A673 (cell line): ENCODE measurements at regions not wholly inside any gene's neighbourhood (a gene's known extent, or its start where the extent isn't known, plus 50 kb on each side); places are given as distances from the start of the nearest gene placed in this dataset.
A peak's percentile ranks its signal among the peaks of the same experiment; 100 is the strongest.

Source experiments
- BruUV-seq: library from RNA; stranded (reverse); fragments of 400-500 nt; replicated peaks from 2 replicates; lab custom pipeline; 2021; lab: Mats Ljungman, UMichigan
- CTCF ChIA-PET: fragments of 300-600 bp; sonication (Branson Sonifier 250); formaldehyde crosslinking; loops from one replicate; lab custom pipeline; 2022; ENCODE audit warnings: antibody characterized with exemption; lab: Charles Lee
- POLR2A ChIA-PET: fragments of 300-600 bp; sonication (Branson Sonifier 250); formaldehyde crosslinking; loops from one replicate; lab custom pipeline; 2022; ENCODE audit warnings: antibody characterized with exemption; ENCODE audit not compliant: low non-redundant PET; lab: Charles Lee
- DNase-seq: peaks from one replicate; pipeline ENCODE4 v3.0.0-alpha.2; 2015; ENCODE audit warnings: low spot score
- H3K27ac ChIP-seq: fragments of 200-600 bp; sonication (generic); 2 replicates; pipeline ENCODE4 v1.5.1; 2016; ENCODE audit warnings: mixed run types, low read depth, mild to moderate bottlenecking, mixed read lengths, antibody characterized with exemption, low read length; ENCODE audit not compliant: poor library complexity, severe bottlenecking
- H3K27me3 ChIP-seq: fragments of 200-600 bp; sonication (generic); replicated peaks from 2 replicates; pipeline ENCODE4 v1.6.1; 2017; ENCODE audit warnings: mixed run types, low read depth, mild to moderate bottlenecking, mixed read lengths, antibody characterized with exemption, low read length; ENCODE audit not compliant: insufficient read depth, poor library complexity
- H3K36me3 ChIP-seq: fragments of 200-600 bp; sonication (generic); 2 replicates; pipeline ENCODE4 v1.6.1; 2016; ENCODE audit warnings: mixed run types, mild to moderate bottlenecking, mixed read lengths, antibody characterized with exemption, low read length; ENCODE audit not compliant: insufficient read depth, poor library complexity, severe bottlenecking
- H3K4me1 ChIP-seq: fragments of 200-600 bp; sonication (generic); 2 replicates; pipeline ENCODE4 v1.6.1; 2017; ENCODE audit warnings: mixed run types, mild to moderate bottlenecking, mixed read lengths, antibody characterized with exemption, low read length; ENCODE audit not compliant: insufficient read depth, poor library complexity, severe bottlenecking
- H3K4me3 ChIP-seq: fragments of 200-600 bp; sonication (generic); 2 replicates; pipeline ENCODE4 v1.5.1; 2016; ENCODE audit warnings: low read depth, mixed run types, mild to moderate bottlenecking, mixed read lengths, low read length; ENCODE audit not compliant: poor library complexity, severe bottlenecking
- H3K9me3 ChIP-seq: fragments of 200-600 bp; sonication (generic); 2 replicates; pipeline ENCODE4 v1.6.1; 2016; ENCODE audit warnings: mixed run types, low read depth, mild to moderate bottlenecking, mixed read lengths, antibody characterized with exemption, low read length; ENCODE audit not compliant: poor library complexity, severe bottlenecking
- EZH2 ChIP-seq: fragments of 200-600 bp; sonication (generic); IDR thresholded peaks from 2 replicates; pipeline ENCODE4 v1.6.1; 2017; ENCODE audit warnings: borderline replicate concordance, low read depth, mild to moderate bottlenecking, mixed read lengths, antibody characterized with exemption, low read length; ENCODE audit not compliant: poor library complexity, severe bottlenecking
- intact Hi-C: fragments of 100-400 bp; cut with micrococcal nuclease; formaldehyde crosslinking; loops from one replicate; pipeline ENCODE4 v1.10.0; 2022; ENCODE audit not compliant: unreplicated experiment
- TF ChIP-seq, protein P1 (sequence below): fragments of 300-800, 200-600 bp; sonication (generic); conservative IDR thresholded peaks from 2 replicates; pipeline ENCODE4 v1.5.1; 2017; ENCODE audit warnings: low read depth, mild to moderate bottlenecking, antibody characterized with exemption, low read length, moderate library complexity, mixed read lengths

DNA sequence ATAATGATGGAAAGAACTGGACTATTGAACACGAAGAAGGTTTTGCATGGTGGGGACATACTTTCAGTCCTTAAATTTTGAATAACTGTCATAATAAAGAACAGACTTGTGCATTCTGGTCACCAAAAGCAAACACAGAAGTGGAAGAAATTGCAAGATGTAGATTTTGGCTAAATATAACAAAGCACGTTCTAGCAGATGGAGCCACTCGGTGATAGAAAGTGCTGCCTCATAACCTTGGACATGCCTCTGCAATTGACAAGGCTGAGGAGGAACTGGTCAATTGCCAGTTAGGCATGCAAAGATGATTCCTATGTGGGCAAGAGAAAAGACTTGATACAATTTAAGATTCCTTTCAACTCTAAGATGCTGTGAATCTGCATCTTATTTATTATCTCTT lies 244.1 kb upstream of the ZC3H12C start:
- POLR2A ChIA-PET: no interaction called here

DNA sequence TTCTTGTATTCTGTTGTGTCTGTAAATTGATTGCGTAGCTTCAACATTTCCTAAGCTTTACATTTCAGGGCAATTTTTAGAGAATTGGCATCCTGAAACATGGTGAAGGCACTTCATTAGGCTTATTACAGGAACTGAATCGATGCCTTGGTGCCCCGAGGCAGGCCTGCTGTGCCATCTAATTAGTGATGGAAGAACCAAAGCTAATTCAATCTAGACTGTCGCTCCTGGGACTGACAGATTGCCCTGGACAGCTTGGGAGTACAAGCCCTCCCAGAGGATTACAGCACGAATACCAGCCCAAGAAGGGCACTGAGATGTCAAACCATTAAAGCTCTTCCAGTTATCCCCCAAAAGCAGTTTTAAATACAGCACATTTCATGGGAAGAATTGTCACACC lies 243.2 kb upstream of the ZC3H12C start:
- peak; percentile 19 for DNase-seq
- Histone ChIP-seq H3K4me1 (peaks cover 64% of the 10 kb centered on the region), H3K27me3 (no peaks in the 10 kb centered on the region), H3K9me3 (no peaks in the 10 kb centered on the region), H3K4me3 (no peak overlapping the region), H3K36me3 (no peaks in the 10 kb centered on the region), H3K27ac (no peak overlapping the region)
- intact Hi-C loops: loop anchor here (5.0 to 10.0 kb wide), 4 partner anchors 325 to 965 kb away; no protein-coding TSS in a partner anchor
- TF ChIP-seq, protein P1, sequence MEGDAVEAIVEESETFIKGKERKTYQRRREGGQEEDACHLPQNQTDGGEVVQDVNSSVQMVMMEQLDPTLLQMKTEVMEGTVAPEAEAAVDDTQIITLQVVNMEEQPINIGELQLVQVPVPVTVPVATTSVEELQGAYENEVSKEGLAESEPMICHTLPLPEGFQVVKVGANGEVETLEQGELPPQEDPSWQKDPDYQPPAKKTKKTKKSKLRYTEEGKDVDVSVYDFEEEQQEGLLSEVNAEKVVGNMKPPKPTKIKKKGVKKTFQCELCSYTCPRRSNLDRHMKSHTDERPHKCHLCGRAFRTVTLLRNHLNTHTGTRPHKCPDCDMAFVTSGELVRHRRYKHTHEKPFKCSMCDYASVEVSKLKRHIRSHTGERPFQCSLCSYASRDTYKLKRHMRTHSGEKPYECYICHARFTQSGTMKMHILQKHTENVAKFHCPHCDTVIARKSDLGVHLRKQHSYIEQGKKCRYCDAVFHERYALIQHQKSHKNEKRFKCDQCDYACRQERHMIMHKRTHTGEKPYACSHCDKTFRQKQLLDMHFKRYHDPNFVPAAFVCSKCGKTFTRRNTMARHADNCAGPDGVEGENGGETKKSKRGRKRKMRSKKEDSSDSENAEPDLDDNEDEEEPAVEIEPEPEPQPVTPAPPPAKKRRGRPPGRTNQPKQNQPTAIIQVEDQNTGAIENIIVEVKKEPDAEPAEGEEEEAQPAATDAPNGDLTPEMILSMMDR: no peak
- TF ChIP-seq EZH2: no peak
- CTCF ChIA-PET: interaction anchor here (0.9 kb wide), 1 partner anchor 89 kb away, joined by 3 read pairs; no protein-coding TSS in a partner anchor
- BruUV-seq: no TSS peak
- POLR2A ChIA-PET: no interaction called here

More for the DNA sequence above, 244.1 kb upstream of the ZC3H12C start:
- intact Hi-C loops: loop anchor here (5.0 to 10.0 kb wide), 2 partner anchors 583 to 964 kb away; no protein-coding TSS in a partner anchor
- BruUV-seq: no TSS peak
- Histone ChIP-seq H3K4me3 (no peak overlapping the region), H3K27ac (no peak overlapping the region), H3K27me3 (no peaks in the 10 kb centered on the region), H3K9me3 (no peaks in the 10 kb centered on the region), H3K36me3 (no peaks in the 10 kb centered on the region), H3K4me1 (peaks cover 69% of the 10 kb centered on the region)
- CTCF ChIA-PET: no interaction called here
- DNase-seq: no peak
- no peak for TF ChIP-seq EZH2
- TF ChIP-seq, protein P1: no peak

DNA sequence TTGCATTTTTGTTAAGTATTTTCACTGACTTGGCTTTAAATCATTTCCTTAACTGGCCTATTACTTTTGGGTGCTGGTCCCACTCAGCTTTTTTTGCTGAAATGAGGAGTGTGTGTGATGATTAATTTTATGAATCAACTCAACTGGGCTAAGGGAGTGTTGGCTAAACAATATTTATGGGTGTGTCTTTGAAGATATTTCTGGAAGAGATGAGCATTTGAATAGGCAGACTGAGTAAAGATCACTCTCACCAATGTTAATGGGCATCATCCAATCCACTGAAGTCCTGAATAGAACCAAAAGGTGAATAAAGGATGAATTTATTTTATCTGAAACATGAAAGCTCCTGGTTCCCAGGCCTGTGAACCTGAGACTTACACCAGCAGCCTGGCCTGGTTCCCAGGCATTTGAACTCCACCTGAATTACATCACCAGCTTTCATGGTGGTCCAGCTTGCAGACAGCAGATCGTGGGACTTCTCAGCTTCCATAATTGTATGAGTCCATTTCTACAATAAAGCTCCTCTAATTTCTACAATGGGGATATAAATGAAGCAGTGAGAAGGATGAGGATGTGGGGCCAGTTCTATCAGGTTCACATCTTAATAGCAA lies 241.3 kb upstream of the ZC3H12C start:
- TF ChIP-seq EZH2: no peak
- TF ChIP-seq, protein P1: no peak
- Histone ChIP-seq H3K4me1 (peaks cover 44% of the 10 kb centered on the region), H3K4me3 (no peak overlapping the region), H3K9me3 (no peaks in the 10 kb centered on the region), H3K36me3 (no peaks in the 10 kb centered on the region), H3K27me3 (no peaks in the 10 kb centered on the region), H3K27ac (no peak overlapping the region)
- DNase-seq: no peak
- CTCF ChIA-PET: interaction anchor here (1.4 kb wide), 1 partner anchor 87 kb away, joined by 11 read pairs; no protein-coding TSS in a partner anchor
- BruUV-seq: no TSS peak
- intact Hi-C loops: loop anchor here (5.0 to 10.0 kb wide), 2 partner anchors 323 to 525 kb away; no protein-coding TSS in a partner anchor
- POLR2A ChIA-PET: interaction anchor here (0.6 kb wide), 1 partner anchor 88 kb away, joined by 3 read pairs; no protein-coding TSS in a partner anchor
